Non-pigmented ciliary epithelial cell (primary cell): ENCODE measurements at regions not wholly inside any gene's neighbourhood (a gene's known extent, or its start where the extent isn't known, plus 50 kb on each side); places are given as distances from the start of the nearest gene placed in this dataset.
A peak's percentile ranks its signal among the peaks of the same experiment; 100 is the strongest.
"Not testable (repeated sequence)": the region's sequence is repeated elsewhere in the genome, so short reads cannot be mapped to it uniquely, and the experiment has no call there.

Experiments
- DNase-seq: peaks from one replicate; pipeline ENCODE4 v3.0.0-alpha.2; 2010; ENCODE audit warnings: low read depth

- no peak for DNase-seq
Measured at GRCh38 chr11:29163231-29163630, 853.6 kb downstream of the KCNA4 start.

- DNase-seq, result no peak
Measured at GRCh38 chr11:29162491-29162890, 854.3 kb downstream of the KCNA4 start.

GRCh38 chr11:29161191-29161590, 855.6 kb downstream of the KCNA4 start:
- DNase-seq, result no peak

DNA sequence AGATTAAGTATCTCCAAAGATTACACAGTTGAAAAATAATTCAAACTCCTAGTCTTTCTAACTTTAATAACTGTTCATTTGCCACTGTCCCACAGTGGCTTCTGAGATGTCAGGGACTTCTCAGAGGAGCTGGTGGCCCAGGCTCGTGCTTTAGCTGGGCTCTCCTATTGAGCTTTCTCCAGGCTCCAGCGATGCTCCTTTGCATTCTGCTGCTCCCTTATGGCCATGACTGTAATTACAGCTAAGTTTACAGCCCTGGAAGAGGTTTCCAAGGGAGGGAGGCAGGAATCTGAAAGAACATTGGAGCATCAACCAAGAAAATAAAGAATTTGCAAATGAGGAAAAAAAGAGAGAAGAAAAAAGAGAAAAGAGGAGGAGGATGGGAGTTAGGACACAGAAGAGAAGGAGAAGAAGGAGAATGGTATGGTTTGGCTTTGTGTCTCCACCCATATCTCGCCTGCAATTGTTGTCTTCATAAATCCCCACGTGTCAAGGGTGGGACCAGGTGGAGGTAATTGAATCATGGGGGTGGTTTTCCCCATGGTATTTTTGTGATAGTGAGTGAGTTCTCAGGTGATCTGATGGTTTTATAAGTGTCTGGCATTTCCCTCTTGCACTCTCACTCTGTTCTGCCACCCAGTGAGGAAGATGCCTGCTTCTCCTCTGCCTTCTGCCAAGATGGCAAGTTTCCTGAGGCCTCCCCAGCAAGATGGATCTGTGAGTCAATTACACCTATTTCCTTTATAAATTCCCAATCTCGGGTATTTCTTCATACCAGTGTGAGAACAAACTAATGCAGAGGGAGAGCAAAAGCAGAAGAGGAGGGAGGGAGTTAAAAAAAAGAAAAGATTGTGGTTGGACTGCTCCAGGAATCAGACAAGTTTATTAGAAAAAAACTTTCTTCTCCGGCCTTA, 857.0 kb downstream of the KCNA4 start:
- no peak for DNase-seq

DNA sequence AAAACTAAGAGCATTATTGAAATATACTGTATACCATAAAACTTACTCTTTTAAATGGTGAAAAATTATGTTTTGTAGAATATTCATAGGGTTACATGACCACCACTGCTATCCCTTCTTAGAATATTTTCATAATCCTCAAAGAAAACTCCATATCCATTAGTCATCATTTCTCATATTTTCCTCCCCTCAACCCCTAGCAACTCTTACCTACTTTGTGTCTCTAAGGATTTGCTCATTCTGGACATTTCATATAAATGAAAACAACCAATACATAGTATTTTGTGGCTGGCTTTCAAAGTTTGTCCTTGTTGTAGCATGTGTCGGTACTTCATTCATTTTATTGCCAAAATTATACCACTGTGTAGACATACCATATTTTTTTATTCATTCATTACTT, 863.8 kb downstream of the KCNA4 start:
- DNase-seq, result no peak

GRCh38 chr11:29142573-29142972, 874.3 kb downstream of the KCNA4 start:
- DNase-seq, result not testable (repeated sequence)

GRCh38 chr11:29135504-29135903, 881.3 kb downstream of the KCNA4 start:
- no peak for DNase-seq

- no peak for DNase-seq
Measured at GRCh38 chr11:29131055-29131454, 885.8 kb downstream of the KCNA4 start.

- DNase-seq, result no peak
Measured at GRCh38 chr11:29129844-29130243, 887.0 kb downstream of the KCNA4 start.

GRCh38 chr11:29127461-29127860, 889.4 kb downstream of the KCNA4 start:
- no peak for DNase-seq

DNA sequence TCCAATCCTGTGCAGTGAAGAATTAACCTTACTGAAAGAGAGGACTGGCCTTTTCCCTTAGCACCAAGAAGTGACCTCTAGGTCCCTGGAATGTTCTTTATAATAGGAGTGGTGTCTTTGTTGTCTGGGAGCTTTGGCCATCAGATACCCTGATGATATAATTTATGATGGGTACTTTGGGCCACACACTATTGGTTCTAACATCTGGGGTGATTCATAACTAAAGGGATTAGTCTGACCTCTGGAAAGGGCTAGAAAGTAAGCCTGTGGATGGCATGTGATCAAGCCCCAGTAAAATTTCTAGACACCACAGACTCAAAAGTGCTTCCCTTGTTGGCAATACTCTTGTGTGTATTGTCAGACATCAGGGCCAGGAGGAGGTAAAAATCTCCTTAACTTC, 891.2 kb downstream of the KCNA4 start:
- DNase-seq, result no peak

DNA sequence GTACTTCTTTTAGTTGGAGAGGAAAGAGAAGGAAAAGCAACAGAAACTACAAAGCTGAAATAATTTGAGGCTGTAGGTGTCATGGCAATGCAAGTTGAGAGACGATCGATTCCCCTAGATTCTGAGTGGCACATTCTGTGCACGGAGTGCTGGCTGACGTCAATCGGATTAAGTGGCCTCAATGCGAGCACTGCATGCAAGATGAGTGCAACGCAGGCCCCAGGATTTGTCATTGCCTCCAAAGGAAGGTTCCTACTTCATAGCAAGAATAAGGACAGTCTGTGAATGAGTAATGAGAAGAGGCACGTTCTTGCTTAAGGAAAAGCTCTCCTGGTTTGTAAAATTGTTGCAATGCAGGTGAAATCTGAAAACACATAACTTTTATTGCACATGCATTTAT, 892.4 kb downstream of the KCNA4 start:
- no peak for DNase-seq

- peak; percentile 87 for DNase-seq
Measured at GRCh38 chr11:29119707-29120618, 896.9 kb downstream of the KCNA4 start.

DNA sequence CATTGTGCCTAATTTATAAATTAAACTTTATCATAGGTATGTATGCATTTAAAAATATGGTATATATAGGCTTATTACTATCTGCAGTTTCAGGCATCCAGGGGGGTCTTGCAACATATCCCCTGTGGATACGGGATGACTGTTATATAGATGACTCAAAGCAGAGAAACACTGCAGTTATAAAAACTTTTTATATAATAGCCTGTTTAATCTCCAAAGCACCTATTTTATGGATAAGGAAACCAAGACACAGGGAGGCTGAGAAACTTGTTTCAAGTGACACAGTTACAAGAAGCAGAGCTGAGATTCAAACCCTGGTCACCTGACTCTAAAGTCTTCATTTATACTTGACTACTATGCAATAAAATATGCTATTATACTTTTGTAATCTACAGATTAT, 897.7 kb downstream of the KCNA4 start:
- DNase-seq, result no peak

DNA sequence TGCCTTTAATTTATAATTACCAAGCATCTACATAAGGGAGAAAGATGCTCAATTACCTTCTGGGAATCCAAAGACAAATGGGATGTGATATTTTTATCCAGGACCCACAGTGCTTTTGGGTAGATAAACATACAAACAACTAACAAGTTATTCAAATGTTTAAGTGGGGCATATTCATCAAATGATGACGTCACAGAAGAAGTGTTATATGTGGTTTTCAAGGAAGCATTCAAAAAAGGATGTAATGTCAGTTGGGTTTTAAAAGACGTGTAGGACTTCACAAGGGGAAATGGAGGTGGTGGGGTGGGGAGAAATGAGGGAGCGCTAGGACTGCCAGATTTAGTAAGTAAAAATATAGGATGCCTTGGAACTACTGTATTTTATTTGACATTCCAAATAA, 915.9 kb downstream of the KCNA4 start:
- DNase-seq, result no peak

DNA sequence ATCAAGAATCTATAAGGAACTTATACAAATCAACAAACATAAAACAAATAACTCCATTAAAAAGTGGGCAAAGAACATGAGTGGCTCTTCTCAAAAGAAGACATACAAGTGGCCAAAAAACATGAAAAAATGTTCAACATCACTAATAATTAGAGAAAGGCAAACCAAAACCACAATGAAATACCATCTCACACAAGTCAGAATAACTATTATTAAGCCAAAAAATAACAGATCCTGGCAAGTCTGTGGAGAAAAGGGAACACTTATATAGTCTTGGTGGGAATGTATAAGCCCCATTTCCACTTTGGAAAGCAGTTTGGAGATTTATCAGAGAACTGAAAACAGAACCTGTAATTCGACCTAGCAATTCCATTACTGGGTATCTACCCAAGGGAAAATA, 921.0 kb downstream of the KCNA4 start:
- no peak for DNase-seq

- peak; percentile 47 for DNase-seq
Measured at GRCh38 chr11:29093416-29094120, 923.3 kb downstream of the KCNA4 start.

DNA sequence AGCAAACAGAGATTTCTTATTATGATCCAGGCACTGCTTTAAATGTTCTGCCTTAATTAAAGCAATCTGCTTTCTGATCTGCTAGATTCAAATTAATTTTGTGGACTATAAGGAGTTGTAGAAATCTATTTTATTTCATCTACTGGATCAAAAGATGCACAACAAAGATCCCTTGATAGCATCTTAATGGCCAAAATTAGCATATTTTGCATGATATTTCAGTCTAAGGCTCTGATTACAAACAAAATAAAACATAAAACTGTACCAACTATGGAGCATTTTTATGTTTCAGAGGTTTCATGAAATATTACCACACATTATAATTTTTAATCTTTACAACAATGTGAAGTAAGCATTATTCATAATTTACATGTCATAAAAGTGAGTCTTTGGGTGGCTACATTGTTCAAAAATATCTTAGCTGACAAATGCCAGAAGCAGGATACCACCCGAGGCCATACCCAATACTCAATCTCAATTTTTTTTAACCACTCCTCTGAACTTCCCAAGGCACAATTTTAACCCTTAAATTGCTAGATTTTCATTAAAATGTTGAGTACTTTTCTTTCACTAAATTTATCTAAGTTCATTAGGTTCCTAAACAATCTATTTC, 929.5 kb downstream of the KCNA4 start:
- no peak for DNase-seq

DNA sequence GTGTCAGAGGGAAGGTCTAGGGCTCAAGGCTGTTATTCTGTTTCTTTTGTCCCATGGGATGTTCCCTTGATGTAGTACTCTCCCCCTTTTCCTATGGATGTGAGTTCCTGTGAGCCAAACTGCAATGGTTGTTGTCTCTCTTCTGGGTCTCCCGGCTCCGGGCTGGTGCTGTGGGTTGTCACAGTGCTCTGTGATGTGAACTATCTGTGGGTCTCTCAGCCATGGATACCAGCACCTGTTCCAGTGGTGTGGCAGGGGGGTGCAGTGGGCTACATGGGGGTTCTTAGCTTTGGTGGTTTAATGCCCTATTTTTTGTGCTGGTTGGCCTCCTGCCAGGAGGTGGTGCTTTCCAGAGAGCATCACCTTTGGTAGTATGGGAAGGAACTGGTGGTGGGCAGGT, 941.1 kb downstream of the KCNA4 start:
- no peak for DNase-seq

DNA sequence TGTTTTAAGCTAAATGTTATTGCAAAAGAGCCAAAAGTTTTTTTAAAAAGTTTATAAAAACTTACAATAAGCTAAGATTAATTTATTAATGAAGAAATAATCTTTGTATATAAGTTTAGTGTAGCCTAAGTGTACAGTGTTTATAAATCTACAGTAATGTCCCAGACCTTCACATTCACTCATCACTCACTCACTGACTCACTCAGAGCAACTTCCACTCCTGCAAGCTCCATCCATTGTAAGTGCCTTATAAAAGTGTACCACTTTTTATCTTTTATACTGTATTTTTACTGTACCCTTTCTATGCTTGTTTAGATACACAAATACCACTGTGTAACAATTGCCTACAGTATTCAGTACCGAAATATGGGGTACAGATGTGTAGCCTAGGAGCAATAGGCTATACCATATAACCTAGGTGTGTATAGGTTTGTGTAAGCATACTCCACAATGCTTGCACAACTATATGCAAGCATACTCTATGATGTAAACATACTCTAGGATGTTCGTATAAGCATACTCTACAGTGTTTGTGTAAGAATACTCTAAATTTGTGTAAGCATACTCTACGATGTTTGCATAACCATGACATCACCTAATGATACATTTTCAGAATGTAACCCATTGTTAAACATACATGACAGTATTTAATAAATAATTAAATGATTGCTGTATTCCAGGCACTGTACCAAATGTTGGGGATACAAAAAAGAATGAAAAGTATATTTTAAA, 953.0 kb downstream of the KCNA4 start:
- no peak for DNase-seq

DNA sequence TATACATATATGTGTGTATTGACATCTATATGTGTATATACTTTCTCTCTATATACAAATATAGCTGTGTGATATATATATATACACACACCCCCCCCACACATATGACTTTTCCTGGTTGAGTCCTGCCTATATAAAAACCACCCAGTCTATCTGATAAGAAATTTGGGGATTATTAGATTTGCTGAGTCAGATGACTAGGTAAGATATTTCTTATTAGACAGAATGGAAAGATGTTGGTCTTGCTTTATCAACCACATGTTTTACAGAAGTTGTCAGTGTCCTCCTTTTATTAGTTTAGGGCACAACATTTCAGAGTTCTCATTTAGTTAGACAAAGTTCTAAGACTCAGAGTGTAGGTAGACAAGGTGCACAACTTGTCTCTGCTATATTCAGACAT, 953.3 kb downstream of the METTL15 start:
- DNase-seq, result no peak
